Muscle layer of duodenum (tissue), 2 donors: ENCODE measurements at regions not wholly inside any gene's neighbourhood (a gene's known extent, or its start where the extent isn't known, plus 50 kb on each side); places are given as distances from the start of the nearest gene placed in this dataset.

ENCODE experiments used
- H3K27ac ChIP-seq: one replicate; pipeline ENCODE4 v1.7.0; 2013; ENCODE audit warnings: mild to moderate bottlenecking, low read length
- H3K27me3 ChIP-seq: one replicate; pipeline ENCODE4 v1.7.0; 2013; ENCODE audit warnings: low read depth, mild to moderate bottlenecking, control low read depth, low read length
- H3K36me3 ChIP-seq, 2 donors: one replicate each; pipeline ENCODE4 v1.7.0; 2013; ENCODE audit warnings: low read length in 2 of 2, control low read depth in 1 of 2, mild to moderate bottlenecking in 1 of 2; ENCODE audit not compliant: insufficient read depth in 2 of 2, control insufficient read depth in 1 of 2
- H3K4me1 ChIP-seq, 2 donors: one replicate each; pipeline ENCODE4 v1.7.0; 2013; ENCODE audit warnings: low read length in 2 of 2, mild to moderate bottlenecking in 2 of 2, control low read depth in 1 of 2, moderate library complexity in 1 of 2; ENCODE audit not compliant: insufficient read depth in 2 of 2, control insufficient read depth in 1 of 2
- H3K4me3 ChIP-seq, 2 donors: one replicate each; pipeline ENCODE4 v1.7.0; 2013; ENCODE audit warnings: low read length in 2 of 2, low read depth in 1 of 2, mild to moderate bottlenecking in 1 of 2
- H3K9me3 ChIP-seq, 2 donors: one replicate each; pipeline ENCODE4 v1.7.0; 2013; ENCODE audit warnings: low read length in 2 of 2, control low read depth in 1 of 2, mild to moderate bottlenecking in 1 of 2; ENCODE audit not compliant: control insufficient read depth in 1 of 2
- donor health status: healthy.

DNA sequence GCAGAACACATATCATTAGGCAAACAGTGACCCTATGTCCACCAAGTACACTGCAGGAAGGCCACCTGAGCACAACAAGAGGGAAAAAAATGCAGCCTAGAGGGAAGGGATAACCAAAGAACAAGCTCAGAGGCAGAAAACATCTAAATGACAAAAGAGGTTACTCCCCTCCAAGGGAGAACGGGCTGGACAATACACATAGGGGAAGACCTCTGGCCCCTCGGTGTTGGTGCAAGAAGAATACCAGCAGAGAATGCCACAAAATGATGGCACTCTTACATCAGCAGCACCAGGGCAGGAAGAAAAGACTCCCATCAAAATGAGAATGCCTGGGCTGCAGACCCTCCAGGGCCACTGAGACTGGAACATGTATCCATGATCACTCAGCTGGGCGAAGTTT, 66.6 kb upstream of the OPCML start:
- Histone ChIP-seq H3K36me3 (no peaks in the 10 kb centered on the region), H3K9me3 (no peaks in the 10 kb centered on the region), H3K27me3 (no peaks in the 10 kb centered on the region)

GRCh38 chr11:133597236-133597635, 64.9 kb upstream of the OPCML start:
- no peaks in the 10 kb centered on the region for H3K4me1 ChIP-seq
- no peaks in the 10 kb centered on the region for H3K27me3 ChIP-seq
- no peak overlapping the region for H3K27ac ChIP-seq
- H3K4me3 ChIP-seq = no peak overlapping the region
- no peaks in the 10 kb centered on the region for H3K36me3 ChIP-seq
- no peaks in the 10 kb centered on the region for H3K9me3 ChIP-seq

More for the DNA sequence above, 66.6 kb upstream of the OPCML start:
- Histone ChIP-seq H3K4me1 (no peaks in the 10 kb centered on the region), H3K27ac (no peak overlapping the region), H3K4me3 (no peak overlapping the region)

DNA sequence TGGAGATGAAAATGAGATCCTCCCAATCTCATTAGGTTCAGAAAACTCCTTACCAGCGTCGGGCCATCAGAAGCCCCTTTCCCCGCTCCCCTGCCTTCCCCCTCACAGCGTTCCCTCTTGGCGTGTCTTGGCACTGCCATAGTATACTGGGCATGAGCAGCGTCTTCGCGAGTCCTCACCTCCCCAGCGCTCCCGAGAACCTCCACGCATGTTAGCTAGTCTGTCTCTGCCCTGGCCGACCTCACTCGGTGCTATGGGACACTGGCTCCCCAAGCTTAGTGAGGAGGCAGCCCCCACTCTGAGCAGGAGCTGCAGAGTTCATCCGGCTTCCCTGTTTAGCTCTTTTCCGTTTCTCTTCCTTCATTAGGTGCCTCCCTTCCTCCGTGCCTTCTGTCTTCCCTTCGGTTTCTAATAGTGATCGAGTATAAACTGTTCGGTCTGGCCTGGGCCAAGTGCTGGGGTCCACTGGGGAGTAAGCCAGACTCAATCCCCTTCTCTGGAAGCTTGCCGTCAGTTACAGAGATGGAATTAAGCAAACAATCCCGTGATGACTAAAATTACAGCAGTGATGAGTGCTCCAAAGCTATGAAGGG, 63.8 kb upstream of the OPCML start:
- Histone ChIP-seq H3K9me3 (no peaks in the 10 kb centered on the region), H3K27ac (no peak overlapping the region), H3K4me3 (no peak overlapping the region), H3K27me3 (no peaks in the 10 kb centered on the region), H3K36me3 (no peaks in the 10 kb centered on the region), H3K4me1 (no peaks in the 10 kb centered on the region)

DNA sequence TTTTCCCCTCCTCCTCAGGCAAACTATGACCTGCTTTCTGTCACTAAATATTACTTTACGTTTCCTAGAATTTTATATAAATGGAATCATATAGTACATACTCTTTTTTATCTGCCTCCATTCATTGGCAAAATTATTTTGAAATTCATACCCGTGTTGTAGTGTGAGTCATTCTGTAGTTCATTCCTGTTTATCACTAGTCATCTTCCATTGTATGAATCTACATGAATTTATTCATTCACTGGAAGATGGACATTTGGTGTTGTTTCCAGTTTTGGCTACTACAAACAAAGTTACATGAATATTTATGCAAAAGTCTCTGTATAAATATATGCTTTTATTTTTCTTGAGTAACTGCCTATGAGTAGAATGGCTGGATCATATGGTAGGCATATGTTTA, 60.7 kb upstream of the OPCML start:
- no peaks in the 10 kb centered on the region for H3K27me3 ChIP-seq
- no peaks in the 10 kb centered on the region for H3K9me3 ChIP-seq
- no peaks in the 10 kb centered on the region for H3K4me1 ChIP-seq
- H3K27ac ChIP-seq = no peak overlapping the region
- H3K4me3 ChIP-seq = no peak overlapping the region
- no peaks in the 10 kb centered on the region for H3K36me3 ChIP-seq

DNA sequence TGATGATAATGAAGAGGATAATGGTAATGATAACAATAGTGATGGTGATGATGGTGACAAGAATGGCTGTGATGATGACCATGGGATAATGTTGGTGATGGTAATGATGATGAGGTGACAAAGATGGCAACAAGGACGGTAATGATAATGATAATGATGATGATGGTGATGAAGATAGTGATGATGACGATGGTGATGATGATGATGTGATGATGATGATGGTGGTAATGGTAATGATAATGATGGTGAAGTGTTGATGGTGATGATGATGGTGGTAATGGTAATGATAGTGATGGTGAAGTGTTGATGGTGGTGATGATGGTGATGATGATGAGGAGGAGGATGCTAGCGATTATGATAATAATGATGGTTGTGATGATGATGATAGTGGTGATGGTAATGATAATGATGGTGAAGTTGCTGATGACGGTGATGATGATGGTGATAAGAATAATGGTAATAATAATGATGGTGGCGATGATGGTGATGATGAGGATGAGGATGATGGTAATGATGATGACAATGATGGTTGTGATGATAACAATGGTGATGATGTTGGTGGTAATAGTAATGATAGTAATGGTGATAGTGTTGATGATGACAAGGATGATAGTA, 54.7 kb upstream of the OPCML start:
- Histone ChIP-seq H3K9me3 (no peaks in the 10 kb centered on the region), H3K27me3 (no peaks in the 10 kb centered on the region), H3K36me3 (no peaks in the 10 kb centered on the region), H3K27ac (no peak overlapping the region), H3K4me3 (no peak overlapping the region), H3K4me1 (no peaks in the 10 kb centered on the region)

GRCh38 chr11:133582750-133583149, 50.4 kb upstream of the OPCML start:
- no peak overlapping the region for H3K27ac ChIP-seq
- H3K9me3 ChIP-seq = no peaks in the 10 kb centered on the region
- H3K4me1 ChIP-seq = no peaks in the 10 kb centered on the region
- no peak overlapping the region for H3K4me3 ChIP-seq
- H3K27me3 ChIP-seq = no peaks in the 10 kb centered on the region
- no peaks in the 10 kb centered on the region for H3K36me3 ChIP-seq

- Histone ChIP-seq H3K9me3 (no peaks in the 10 kb centered on the region), H3K27me3 (no peaks in the 10 kb centered on the region), H3K36me3 (no peaks in the 10 kb centered on the region), H3K4me3 (no peak overlapping the region), H3K4me1 (no peaks in the 10 kb centered on the region), H3K27ac (no peak overlapping the region)
These were observed 50.0 kb upstream of the OPCML start for GRCh38 chr11:133582326-133582725.
